Astrocyte of the spinal cord (primary cell): ENCODE measurements at regions not wholly inside any gene's neighbourhood (a gene's known extent, or its start where the extent isn't known, plus 50 kb on each side); places are given as distances from the start of the nearest gene placed in this dataset.

ENCODE experiments used
- DNase-seq: peaks from one replicate; pipeline ENCODE4 v3.0.0; 2011; ENCODE audit warnings: low read depth, low spot score
- H3K4me3 ChIP-seq: 2 replicates; pipeline ENCODE4 v1.5.1; 2011; ENCODE audit warnings: low read depth, mild to moderate bottlenecking, low read length, moderate library complexity
- in situ Hi-C: cut with HindIII; loops from 2 replicates; pipeline ENCODE4 v1.10.0; 2017; ENCODE audit warnings: low sequenced_read_pairs
- TF ChIP-seq, protein P1 (sequence below): IDR thresholded peaks from 2 replicates; pipeline ENCODE4 v1.5.1; 2012; ENCODE audit warnings: low read depth, mild to moderate bottlenecking, low read length, inconsistent platforms

- TF ChIP-seq, protein P1, sequence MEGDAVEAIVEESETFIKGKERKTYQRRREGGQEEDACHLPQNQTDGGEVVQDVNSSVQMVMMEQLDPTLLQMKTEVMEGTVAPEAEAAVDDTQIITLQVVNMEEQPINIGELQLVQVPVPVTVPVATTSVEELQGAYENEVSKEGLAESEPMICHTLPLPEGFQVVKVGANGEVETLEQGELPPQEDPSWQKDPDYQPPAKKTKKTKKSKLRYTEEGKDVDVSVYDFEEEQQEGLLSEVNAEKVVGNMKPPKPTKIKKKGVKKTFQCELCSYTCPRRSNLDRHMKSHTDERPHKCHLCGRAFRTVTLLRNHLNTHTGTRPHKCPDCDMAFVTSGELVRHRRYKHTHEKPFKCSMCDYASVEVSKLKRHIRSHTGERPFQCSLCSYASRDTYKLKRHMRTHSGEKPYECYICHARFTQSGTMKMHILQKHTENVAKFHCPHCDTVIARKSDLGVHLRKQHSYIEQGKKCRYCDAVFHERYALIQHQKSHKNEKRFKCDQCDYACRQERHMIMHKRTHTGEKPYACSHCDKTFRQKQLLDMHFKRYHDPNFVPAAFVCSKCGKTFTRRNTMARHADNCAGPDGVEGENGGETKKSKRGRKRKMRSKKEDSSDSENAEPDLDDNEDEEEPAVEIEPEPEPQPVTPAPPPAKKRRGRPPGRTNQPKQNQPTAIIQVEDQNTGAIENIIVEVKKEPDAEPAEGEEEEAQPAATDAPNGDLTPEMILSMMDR = no peak
- no peak for DNase-seq
- in situ Hi-C loops = no loop called here
- no peak overlapping the region for H3K4me3 ChIP-seq
Observed at GRCh38 chr1:234878288-234878687, 250.3 kb downstream of the TOMM20 start.

DNA sequence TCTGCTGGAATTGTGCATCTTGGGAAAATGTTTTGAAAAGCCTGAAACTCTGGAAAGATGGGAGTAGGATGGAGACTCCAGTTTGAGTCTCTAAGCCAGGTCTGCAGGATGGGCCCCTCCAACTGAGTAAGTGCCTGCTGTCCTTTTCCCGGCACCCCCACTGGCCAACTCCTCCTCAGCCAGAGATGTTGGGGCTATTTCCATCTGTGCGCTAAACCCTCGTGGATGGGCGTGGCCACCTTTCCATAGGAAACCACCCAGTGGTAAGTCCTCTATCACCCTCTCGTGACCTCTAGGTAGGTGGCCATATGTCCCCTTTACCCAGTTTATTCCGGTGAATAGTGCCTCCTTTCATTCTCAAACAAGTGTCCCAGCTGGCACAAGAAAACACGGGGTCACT is 250.9 kb downstream of the TOMM20 start:
- TF ChIP-seq, protein P1 = no peak
- no peak overlapping the region for H3K4me3 ChIP-seq
- in situ Hi-C loops = no loop called here
- no peak for DNase-seq

GRCh38 chr1:234875953-234876855 is 252.4 kb downstream of the TOMM20 start:
- DNase-seq = no peak
- TF ChIP-seq, protein P1 = no peak
- in situ Hi-C loops = no loop called here
- H3K4me3 ChIP-seq = no peak overlapping the region

GRCh38 chr1:234875328-234875952 is 253.2 kb downstream of the TOMM20 start:
- in situ Hi-C loops = no loop called here
- no peak overlapping the region for H3K4me3 ChIP-seq
- DNase-seq = no peak
- TF ChIP-seq, protein P1 = no peak

- H3K4me3 ChIP-seq = no peak overlapping the region
- no peak for DNase-seq
- in situ Hi-C loops = no loop called here
- TF ChIP-seq, protein P1 = no peak
Observed at GRCh38 chr1:234874291-234875288, 254.0 kb downstream of the TOMM20 start.

- TF ChIP-seq, protein P1 = no peak
- no peak for DNase-seq
- in situ Hi-C loops = no loop called here
- H3K4me3 ChIP-seq = no peak overlapping the region
Observed at GRCh38 chr1:234871710-234872271, 256.8 kb downstream of the TOMM20 start.
